Ishikawa (cell line): ENCODE measurements at regions not wholly inside any gene's neighbourhood (a gene's known extent, or its start where the extent isn't known, plus 50 kb on each side); places are given as distances from the start of the nearest gene placed in this dataset.

Source experiments
- CREB1 ChIP-seq: IDR thresholded peaks from 2 replicates; pipeline ENCODE4 v1.6.1; 2012; ENCODE audit warnings: low read depth
- EGR1 ChIP-seq: IDR thresholded peaks from 2 replicates; pipeline ENCODE4 v1.6.1; 2012
- EP300 ChIP-seq: IDR thresholded peaks from 2 replicates; pipeline ENCODE4 v1.6.1; 2012; ENCODE audit warnings: borderline replicate concordance
- FOXM1 ChIP-seq: IDR thresholded peaks from 2 replicates; pipeline ENCODE4 v1.6.1; 2012; ENCODE audit warnings: low read depth, borderline replicate concordance
- MAX ChIP-seq: IDR thresholded peaks from 2 replicates; pipeline ENCODE4 v1.6.1; 2012
- NFIC ChIP-seq: IDR thresholded peaks from 2 replicates; pipeline ENCODE4 v1.6.1; 2012
- RAD21 ChIP-seq: IDR thresholded peaks from 2 replicates; pipeline ENCODE4 v1.6.1; 2012; ENCODE audit warnings: low read depth
- TAF1 ChIP-seq: IDR thresholded peaks from 2 replicates; pipeline ENCODE4 v1.6.1; 2012; ENCODE audit warnings: low read depth, mild to moderate bottlenecking
- TCF12 ChIP-seq: IDR thresholded peaks from 2 replicates; pipeline ENCODE4 v1.6.1; 2012; ENCODE audit warnings: low read depth
- TEAD4 ChIP-seq: IDR thresholded peaks from 2 replicates; pipeline ENCODE4 v1.6.1; 2012
- YY1 ChIP-seq: IDR thresholded peaks from 2 replicates; pipeline ENCODE4 v1.6.1; 2012; ENCODE audit warnings: low read depth
- TF ChIP-seq, protein P1 (sequence below): IDR thresholded peaks from 2 replicates; pipeline ENCODE4 v1.6.1; 2012; ENCODE audit warnings: low read depth, mild to moderate bottlenecking

DNA sequence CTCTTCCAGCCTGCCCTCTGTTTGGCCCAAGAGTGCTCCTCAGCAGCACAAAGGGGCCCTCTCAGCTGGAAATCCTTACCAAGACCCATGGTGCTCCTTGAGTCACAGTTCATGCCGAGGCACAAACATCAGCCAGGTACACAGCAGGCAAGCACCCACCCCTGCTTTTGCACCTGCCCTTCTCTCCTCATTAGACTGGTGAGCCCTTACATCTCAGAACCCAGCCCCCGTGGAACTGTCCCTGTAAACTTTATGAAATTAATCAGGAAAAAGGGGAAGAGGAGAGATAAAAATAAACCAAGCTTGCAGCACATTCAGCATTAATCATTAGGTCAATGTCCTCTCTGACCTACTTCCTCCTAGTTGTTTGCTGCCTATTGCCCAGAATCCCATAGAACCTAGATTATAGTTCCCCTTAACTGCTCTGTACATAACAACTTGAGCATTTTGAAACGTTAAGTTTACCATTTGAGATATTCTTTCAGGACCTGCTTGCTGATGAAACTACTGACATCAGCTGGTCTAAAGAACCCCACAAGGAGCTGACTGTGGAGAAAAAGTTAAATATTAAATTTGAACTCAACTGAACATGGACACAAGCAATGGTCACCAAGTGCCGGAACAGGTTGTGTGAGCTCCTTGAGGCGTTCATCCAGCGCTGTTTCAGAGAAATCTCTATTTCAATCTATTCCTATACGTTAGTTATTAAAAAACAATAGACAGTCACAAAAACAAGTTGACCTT, 738.4 kb downstream of the MATN1 start:
- TF ChIP-seq, protein P1, sequence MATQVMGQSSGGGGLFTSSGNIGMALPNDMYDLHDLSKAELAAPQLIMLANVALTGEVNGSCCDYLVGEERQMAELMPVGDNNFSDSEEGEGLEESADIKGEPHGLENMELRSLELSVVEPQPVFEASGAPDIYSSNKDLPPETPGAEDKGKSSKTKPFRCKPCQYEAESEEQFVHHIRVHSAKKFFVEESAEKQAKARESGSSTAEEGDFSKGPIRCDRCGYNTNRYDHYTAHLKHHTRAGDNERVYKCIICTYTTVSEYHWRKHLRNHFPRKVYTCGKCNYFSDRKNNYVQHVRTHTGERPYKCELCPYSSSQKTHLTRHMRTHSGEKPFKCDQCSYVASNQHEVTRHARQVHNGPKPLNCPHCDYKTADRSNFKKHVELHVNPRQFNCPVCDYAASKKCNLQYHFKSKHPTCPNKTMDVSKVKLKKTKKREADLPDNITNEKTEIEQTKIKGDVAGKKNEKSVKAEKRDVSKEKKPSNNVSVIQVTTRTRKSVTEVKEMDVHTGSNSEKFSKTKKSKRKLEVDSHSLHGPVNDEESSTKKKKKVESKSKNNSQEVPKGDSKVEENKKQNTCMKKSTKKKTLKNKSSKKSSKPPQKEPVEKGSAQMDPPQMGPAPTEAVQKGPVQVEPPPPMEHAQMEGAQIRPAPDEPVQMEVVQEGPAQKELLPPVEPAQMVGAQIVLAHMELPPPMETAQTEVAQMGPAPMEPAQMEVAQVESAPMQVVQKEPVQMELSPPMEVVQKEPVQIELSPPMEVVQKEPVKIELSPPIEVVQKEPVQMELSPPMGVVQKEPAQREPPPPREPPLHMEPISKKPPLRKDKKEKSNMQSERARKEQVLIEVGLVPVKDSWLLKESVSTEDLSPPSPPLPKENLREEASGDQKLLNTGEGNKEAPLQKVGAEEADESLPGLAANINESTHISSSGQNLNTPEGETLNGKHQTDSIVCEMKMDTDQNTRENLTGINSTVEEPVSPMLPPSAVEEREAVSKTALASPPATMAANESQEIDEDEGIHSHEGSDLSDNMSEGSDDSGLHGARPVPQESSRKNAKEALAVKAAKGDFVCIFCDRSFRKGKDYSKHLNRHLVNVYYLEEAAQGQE: no peak
- TF ChIP-seq YY1: no peak
- TF ChIP-seq TAF1: no peak
- TF ChIP-seq NFIC: no peak
- no peak for TF ChIP-seq TEAD4
- no peak for TF ChIP-seq TCF12
- no peak for TF ChIP-seq RAD21
- no peak for TF ChIP-seq EP300
- TF ChIP-seq FOXM1: no peak
- TF ChIP-seq CREB1: no peak
- TF ChIP-seq MAX: no peak
- TF ChIP-seq EGR1: no peak
